Left ventricle myocardium inferior (tissue), 1 donor: ENCODE measurements at regions not wholly inside any gene's neighbourhood (a gene's known extent, or its start where the extent isn't known, plus 50 kb on each side); places are given as distances from the start of the nearest gene placed in this dataset.

Source experiments
- DNase-seq: peaks from one replicate; pipeline ENCODE4 v3.0.0-alpha.2; 2020
- H3K27ac ChIP-seq: fragments of 200-600 bp; replicated peaks from 2 replicates; pipeline ENCODE4 v1.8.0; 2021
- H3K27me3 ChIP-seq: fragments of 200-600 bp; 2 replicates; pipeline ENCODE4 v1.8.0; 2021; ENCODE audit warnings: low read depth
- H3K36me3 ChIP-seq: fragments of 200-600 bp; 2 replicates; pipeline ENCODE4 v1.8.0; 2021
- H3K4me1 ChIP-seq: fragments of 200-600 bp; 2 replicates; pipeline ENCODE4 v1.8.0; 2021
- H3K4me3 ChIP-seq: fragments of 200-600 bp; 2 replicates; pipeline ENCODE4 v1.8.0; 2021; ENCODE audit warnings: mild to moderate bottlenecking, moderate library complexity
- H3K9me3 ChIP-seq: fragments of 200-600 bp; replicated peaks from 2 replicates; pipeline ENCODE4 v1.8.0; 2021
- CTCF ChIP-seq: fragments of 200-600 bp; IDR thresholded peaks from 2 replicates; pipeline ENCODE4 v1.8.0; 2021; ENCODE audit warnings: antibody characterized with exemption, mild to moderate bottlenecking, borderline replicate concordance
- intact Hi-C: fragments of 100-400 bp; cut with micrococcal nuclease; formaldehyde crosslinking; loops from one replicate; pipeline ENCODE4 v1.11.0; 2022
- donor health status: DM: no; HTN: yes; CAD: no; lungs with severe emphysema.

GRCh38 chr1:239976130-239976968 is 115.3 kb upstream of the FMN2 start:
- H3K27me3 ChIP-seq, result peaks cover 19% of the 10 kb centered on the region
- H3K27ac ChIP-seq, result no peak overlapping the region
- intact Hi-C loops, result no loop called here
- no peaks in the 10 kb centered on the region for H3K4me1 ChIP-seq
- TF ChIP-seq CTCF, result peak; percentile 96
- no peak overlapping the region for H3K4me3 ChIP-seq
- no peak for DNase-seq
- H3K36me3 ChIP-seq, result no peaks in the 10 kb centered on the region
- H3K9me3 ChIP-seq, result peaks cover 28% of the 10 kb centered on the region

- no peak for DNase-seq
- H3K27me3 ChIP-seq, result peaks cover 11% of the 10 kb centered on the region
- H3K27ac ChIP-seq, result no peak overlapping the region
- no peaks in the 10 kb centered on the region for H3K36me3 ChIP-seq
- peaks cover 28% of the 10 kb centered on the region for H3K9me3 ChIP-seq
- no peak overlapping the region for H3K4me3 ChIP-seq
- no peaks in the 10 kb centered on the region for H3K4me1 ChIP-seq
- TF ChIP-seq CTCF, result no peak
- intact Hi-C loops, result no loop called here
Measured at GRCh38 chr1:239977416-239977815, 114.3 kb upstream of the FMN2 start.

- intact Hi-C loops, result no loop called here
- Histone ChIP-seq H3K4me1 (no peaks in the 10 kb centered on the region), H3K36me3 (no peaks in the 10 kb centered on the region), H3K27ac (no peak overlapping the region), H3K4me3 (no peak overlapping the region), H3K9me3 (peaks cover 33% of the 10 kb centered on the region), H3K27me3 (peaks cover 4% of the 10 kb centered on the region)
- no peak for DNase-seq
- no peak for TF ChIP-seq CTCF
Measured at GRCh38 chr1:239979456-239979855, 112.2 kb upstream of the FMN2 start.

- intact Hi-C loops, result no loop called here
Measured at GRCh38 chr1:239982762-239983161, 108.9 kb upstream of the FMN2 start.

GRCh38 chr1:239985044-239985443 is 106.6 kb upstream of the FMN2 start:
- no peak overlapping the region for H3K4me3 ChIP-seq
- H3K36me3 ChIP-seq, result no peaks in the 10 kb centered on the region
- peaks cover 12% of the 10 kb centered on the region for H3K27me3 ChIP-seq
- intact Hi-C loops, result no loop called here
- H3K27ac ChIP-seq, result no peak overlapping the region
- no peak for DNase-seq
- no peaks in the 10 kb centered on the region for H3K4me1 ChIP-seq
- no peak for TF ChIP-seq CTCF
- peaks cover 23% of the 10 kb centered on the region for H3K9me3 ChIP-seq

More at GRCh38 chr1:239982762-239983161, 108.9 kb upstream of the FMN2 start:
- Histone ChIP-seq H3K27me3 (peaks cover 12% of the 10 kb centered on the region), H3K4me3 (no peak overlapping the region), H3K36me3 (no peaks in the 10 kb centered on the region), H3K4me1 (no peaks in the 10 kb centered on the region), H3K27ac (no peak overlapping the region), H3K9me3 (peaks cover 45% of the 10 kb centered on the region)
- DNase-seq, result no peak
- TF ChIP-seq CTCF, result no peak
